NCI-H748 (cell line): ENCODE measurements at regions not wholly inside any gene's neighbourhood (a gene's known extent, or its start where the extent isn't known, plus 50 kb on each side); places are given as distances from the start of the nearest gene placed in this dataset.
"Not testable (repeated sequence)": the region's sequence is repeated elsewhere in the genome, so short reads cannot be mapped to it uniquely, and the experiment has no call there.

Experiments used
- DNase-seq: peaks from one replicate; lab custom pipeline; 2025; ENCODE audit not compliant: unreplicated experiment; lab: John Stamatoyannopoulos, UW

DNA sequence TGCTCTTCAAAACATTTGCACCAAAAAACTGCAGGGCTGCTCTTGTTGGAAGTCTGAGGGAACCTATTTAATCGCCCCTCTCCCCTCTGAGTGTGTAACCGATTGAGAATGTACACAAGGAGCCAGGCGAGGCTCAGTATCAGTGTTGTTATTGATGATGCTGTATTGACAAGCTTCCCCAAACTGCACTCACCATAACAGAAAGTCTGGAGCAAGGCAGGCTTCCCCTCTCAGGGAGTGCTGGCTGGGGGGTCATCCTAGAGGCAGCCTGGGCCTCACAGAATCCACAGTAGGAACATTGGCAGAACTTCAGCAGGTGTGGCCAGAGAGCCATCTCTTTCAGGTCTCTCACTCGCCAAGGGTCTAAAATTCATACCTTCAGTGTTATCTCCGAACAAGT, 58.1 kb upstream of the TUNAR start:
- no peak for DNase-seq

DNA sequence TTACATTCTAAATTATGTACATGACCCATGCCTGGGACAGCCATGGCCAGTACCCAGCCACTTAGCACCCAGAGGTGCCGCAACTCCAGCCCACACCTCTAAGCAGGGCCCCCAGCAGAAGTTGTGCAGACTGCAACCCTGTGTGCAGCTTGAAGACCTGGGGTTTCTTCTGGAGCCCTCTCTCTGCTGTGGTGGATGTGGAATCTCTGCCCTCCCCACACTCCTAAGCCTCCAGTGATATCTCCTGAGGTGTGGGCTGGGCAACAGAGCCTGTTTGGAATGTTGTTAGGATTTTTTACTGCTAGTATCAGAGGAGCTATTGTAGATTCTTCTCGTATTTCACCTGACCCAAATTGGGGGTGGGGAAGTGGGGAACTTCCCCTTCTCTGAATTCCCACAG, 59.4 kb upstream of the TUNAR start:
- DNase-seq, result no peak

DNA sequence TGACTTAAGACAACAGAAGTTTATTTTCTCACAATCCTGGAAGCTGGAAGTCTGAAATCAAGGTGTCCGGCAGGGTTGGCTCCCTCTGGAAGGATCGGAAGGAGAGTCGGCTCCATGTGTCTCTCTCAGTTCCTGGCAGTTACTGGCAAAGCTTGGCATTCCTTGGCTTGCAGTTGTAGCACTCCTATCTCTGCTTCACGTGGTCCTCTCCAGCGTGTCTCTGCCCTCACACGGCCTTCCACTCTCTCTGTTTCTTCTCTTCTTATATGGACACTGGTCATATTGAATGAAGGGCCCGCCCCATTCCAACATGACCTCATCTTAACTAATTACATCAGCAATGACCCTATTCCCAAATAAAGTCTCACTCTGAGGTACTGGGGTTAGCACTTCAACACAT, 60.1 kb upstream of the TUNAR start:
- DNase-seq, result no peak

DNA sequence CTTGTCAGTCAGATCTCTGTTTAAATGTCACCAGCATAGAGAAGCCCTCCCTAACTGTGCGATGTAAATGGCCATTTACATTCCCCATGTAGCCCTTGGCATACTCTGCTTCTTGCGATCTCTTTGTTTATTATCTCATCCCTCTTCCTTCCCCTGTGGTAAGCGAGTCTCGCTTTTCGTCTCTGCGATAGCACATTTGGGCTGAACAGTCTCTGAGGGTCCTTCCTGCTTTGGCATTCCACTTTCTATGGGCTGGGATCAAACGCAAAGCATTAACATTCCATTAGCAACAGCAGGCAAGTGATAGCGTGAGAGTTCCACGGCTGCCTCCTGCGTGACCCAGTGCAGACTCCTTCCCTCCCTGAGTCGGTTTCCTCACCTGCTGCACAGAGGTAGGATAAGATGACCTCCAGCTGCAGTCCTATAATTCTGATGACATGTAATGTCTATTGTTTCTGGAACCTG, 61.4 kb upstream of the TUNAR start:
- DNase-seq, result no peak

DNA sequence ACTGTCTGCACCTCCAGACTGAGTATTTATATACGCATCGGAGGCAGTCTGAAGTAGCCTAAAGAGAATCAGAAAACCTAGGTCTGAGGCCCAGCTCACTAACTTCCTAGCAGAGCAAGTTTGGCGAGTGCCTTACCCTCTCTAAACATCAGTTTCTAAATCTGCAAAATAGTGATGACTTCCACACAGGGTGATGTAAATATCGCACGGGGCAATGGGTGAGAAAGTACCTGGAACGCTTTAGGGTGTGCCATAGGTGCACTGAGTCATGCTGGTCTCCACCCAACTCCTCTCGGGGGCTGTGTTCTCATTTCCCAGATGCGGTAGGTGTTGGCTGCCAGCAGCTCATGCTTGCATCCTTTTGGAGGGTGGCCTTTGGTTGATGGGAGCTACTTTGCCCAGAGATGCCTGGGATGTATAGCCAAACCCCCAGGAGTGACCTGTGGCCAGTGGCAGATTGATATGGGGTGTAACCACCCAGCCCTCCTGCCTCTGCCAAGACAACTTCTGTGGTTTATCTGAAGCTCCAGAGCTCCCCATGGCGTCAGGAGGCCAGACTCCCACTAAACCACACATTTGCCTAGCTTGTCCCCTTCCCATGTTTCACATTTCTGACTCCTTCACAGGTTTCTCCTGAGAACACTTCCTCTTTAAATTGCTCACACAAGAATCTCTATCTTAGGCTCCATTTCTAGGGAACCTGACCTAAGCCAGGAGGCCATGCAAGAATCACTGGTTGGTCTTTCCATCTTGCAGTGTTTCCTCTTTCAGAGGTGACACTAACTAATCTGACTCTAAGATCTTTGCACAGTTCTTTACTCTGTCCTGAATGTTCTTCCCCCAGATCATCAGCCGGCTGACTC, 62.0 kb upstream of the TUNAR start:
- no peak for DNase-seq

DNA sequence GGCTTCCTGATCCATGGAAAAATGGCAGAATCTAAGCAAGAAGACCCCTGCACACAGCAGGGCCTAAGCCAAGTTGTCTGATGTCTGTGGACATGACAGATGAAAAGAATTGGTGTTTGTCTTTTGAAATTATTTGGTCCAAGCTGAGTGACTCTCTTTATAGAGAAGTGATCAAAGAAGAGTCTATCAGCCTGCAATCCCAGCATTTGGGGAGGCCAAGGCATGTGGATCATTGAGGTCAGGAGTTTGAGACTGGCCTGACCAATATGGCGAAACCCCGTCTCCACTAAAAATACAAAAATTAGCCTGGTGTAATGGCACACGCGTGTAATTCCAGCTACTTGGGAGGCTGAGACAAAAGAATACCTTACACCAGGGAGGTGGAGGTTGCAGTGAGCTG, 64.8 kb upstream of the TUNAR start:
- DNase-seq, result no peak

DNA sequence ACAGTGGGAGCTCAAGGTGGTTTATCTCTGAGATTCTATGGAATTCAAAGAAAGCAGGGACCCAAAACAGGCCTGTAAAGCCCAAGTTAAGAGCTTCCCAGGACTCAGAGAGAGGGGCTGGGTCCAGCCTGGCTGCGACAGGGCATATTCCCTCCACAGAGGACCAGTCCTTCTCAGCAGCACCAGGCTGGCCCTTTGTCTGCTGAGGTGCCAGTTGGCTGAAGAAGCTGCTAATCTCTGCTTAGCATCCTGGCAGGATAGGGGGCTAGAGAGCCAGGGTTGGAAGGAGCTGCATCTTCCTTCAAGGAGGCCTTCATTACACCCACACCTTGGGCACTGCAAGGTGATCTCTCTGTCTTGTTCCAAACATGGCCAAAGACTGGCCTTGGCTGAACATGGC, 68.3 kb upstream of the TUNAR start:
- no peak for DNase-seq

DNA sequence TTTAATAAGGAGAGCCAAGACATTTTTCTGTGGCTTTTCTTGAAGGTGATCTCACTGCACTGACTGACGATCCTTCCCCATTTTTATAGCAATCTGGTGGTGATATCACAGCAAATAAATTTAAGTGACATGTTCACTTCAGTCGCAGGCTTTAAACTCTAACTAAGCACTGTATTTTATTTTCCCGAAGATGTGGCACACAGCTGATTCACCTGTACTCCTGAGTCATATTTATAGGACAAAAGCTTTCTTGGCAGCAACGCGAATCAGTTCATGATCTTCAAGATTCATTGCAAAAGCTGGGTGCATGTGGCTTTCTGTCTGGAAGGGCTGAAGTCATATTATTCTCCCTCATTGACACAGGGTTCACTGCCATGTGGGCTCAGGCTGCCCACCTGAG, 79.8 kb upstream of the TUNAR start:
- no peak for DNase-seq

DNA sequence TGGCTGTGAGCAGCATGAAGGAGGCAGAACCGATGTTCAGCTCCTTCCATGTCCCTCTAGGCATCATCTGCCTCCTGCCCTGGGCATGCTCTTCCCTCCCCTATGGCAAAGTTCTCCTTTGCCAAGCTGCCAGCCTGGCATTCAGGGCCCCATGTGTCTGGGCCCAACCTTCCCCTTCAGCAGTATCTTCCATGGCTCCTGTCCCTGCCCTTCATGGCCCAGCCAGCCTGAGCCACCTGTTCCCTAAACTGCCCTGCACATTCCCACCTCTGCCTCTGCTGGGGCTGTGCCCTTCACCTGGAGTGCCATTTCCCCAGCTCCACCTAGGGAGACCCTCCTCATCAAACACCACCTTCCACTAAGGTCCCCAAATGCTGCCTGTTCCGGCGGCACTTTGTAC, 74.0 kb upstream of the TCL1A start:
- DNase-seq, result no peak

DNA sequence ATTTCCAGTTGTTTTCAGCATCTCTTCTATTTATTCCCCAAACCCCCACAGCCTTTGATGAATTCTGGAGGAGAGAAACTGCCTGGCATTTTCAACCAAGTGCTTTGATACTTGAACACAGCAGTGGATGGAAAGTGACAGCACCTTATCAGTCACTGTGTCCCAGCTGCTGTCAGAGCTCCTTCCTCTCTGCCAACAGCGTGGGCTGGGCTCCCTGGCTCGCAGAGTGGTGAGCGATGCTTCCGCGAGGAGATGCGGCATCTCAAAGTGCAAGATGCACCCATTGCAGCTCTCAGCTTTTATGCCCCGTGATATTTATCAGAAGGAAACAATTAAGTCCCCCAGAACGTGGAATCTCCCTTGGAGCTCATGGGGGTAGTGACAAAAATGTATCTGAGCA, 72.6 kb upstream of the TCL1A start:
- DNase-seq, result no peak

DNA sequence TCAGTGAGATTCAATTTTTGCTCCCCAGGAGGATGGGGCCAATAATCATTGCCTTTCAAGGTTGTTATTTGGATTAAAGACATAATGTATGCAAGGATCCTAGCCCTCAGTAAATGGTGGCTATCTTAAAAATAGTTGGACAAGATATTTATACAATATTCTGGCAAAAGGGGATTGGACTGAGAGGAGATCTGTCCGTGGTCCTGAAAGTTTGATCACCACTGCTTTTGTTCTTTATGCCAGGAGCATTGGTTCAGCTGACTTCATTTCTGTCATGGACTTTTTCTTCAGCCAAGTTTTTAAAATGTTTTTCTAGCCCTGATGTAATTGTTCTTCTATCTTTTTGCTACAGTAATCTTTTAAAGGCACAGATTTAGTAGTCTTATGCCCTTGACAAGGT, 70.2 kb upstream of the TCL1A start:
- DNase-seq, result no peak

DNA sequence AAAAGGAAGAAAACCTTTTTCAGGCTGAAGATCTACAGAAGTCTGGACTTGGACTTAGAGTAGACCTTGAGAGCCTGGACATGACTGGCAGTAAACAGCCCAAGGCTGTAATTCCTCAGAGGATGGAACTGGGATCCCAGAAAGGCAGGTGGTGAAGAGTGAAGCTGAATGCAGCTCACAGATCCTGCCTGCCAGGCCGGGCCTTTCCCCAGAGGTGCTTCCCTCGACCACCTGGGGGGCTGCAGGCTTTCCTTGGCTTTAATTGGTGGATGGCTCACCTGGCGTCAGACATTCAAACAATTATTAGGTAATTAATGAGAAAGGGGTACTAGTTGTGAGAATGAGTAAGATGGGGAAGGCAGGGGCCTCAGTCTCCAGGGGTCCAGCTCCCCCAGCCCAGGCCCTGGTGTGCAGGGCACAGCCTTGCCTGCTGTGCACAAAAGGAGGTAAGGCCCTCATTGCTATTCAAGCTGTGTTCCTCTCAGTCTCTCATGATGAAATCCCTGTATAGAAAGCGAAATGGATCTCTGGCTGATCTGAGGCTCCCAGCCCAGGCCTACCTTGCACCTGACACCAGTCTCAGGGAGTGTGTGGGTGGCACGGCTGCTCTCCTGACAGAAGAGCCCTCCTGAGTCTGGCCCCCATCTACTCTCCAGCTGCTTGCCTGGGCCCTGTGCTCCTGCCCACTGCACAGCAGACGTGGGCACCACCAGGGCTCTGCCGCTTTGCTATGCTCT, 63.0 kb upstream of the TCL1A start:
- no peak for DNase-seq

DNA sequence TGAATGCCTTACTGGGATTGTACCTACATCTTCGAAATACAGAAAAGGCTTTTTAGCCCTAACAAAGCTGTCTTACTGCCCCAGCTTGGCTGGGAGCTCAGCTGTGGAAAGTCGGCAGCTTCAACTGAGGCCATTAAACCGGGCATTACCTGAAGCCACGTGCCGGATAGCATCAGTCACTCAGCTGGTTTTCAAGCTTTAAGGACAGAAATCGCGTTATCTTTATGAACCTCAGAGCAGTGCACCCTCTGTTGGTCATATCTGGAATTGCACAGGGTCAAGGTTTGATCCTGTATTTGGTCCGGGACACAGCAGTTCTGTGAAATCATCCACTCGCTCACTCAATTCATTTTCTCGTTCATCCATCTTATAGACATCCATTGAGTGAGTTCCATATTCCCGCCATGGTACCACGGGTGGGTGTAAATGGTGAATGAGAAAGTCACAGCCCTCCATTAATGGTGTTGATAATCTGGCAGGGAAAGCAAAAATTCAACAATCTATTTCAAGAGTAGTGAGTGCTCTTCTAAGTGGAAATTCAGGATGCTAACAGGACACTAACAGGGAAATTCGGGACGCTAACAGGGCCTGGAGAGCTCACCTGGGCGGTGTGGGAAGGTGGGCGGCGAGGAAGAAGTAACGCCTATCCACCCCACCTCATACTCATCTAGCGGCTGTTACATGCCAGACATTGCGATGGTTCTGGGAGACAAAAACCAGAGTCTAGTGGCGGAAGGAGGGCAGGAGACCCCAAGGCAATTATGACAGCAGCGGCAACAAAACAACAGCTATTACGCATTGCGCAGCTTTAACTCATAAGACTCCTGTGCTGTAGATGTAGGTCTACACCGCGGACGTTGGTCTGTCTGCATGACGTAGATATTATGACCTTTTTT, 60.6 kb upstream of the TCL1A start:
- peak; percentile 76 for DNase-seq

DNA sequence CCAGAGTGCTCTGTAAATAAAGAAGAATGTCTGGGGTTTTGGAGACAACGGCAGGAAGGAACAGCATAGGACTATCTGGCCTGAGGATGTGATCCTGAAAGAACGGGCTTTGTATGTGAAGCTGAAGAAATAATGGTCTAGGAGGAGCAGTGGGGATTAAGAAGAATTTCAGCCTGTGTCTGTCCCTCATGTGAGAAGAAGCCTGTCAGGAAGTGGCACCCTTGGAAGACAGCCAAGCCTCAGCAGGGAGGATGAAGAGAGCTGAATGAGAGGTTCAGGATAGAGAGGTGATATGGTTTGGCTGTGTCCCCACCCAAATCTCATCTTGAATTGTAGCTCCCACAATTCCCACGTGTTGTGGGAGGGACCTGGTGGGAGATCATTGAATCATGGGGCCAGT, 56.9 kb upstream of the TCL1A start:
- DNase-seq, result peak; percentile 41

DNA sequence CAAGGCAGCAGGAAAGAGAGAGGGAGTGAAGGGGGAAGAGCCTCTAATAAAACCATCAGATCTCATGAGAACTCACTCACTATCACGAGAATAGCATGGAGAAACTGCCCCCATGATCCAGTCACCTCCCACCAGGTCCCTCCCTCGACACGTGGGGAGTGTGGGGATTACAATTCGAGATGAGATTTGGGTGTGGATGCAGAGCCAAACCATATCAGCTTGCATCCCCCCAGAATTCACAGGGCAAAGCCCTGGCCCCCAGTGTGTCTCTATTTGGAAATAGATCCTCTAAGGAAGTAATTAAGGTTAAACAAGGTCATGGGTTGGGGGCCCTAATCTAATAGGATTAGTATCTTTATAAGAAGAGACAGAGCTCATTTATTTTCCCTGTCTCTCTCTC, 56.1 kb upstream of the TCL1A start:
- DNase-seq, result no peak

DNA sequence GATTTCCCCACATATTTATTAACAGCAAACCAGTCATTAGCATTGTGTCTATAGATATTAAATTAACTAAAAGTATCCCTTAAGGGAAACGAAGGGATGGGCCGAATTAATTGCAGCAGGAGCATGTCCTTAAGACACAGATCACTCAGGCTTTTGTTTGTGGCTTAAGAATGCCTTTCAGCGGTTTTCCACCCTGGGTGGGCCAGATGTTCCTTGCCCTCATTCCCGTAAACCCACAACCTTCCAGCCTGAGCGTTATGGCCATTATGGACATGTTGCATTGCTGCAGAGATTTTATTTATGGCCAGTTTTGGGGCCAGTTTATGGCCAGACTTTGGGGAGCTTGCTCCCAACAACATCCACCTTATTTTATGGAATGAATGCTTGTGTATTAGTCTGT, 55.5 kb upstream of the TCL1A start:
- not testable (repeated sequence) for DNase-seq

DNA sequence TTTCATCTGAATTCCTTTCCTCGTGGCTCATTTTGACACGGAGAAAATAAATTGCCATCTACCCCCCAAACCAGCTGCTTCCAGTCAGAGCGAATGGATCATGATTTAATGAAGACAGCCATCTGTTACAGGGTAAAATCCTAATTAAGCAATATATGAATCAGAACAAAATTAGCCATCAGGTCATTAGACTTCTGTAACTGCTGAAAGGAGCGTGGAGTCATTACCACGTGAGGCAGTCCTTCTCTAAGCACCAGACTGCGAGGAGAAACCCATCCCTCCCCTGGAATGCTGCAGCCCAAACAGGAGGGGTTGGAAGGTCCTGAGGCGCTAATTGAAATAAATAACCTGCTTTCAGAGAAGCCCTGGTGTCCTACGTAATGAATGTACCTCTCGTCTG, 51.1 kb upstream of the TCL1A start:
- DNase-seq, result no peak

DNA sequence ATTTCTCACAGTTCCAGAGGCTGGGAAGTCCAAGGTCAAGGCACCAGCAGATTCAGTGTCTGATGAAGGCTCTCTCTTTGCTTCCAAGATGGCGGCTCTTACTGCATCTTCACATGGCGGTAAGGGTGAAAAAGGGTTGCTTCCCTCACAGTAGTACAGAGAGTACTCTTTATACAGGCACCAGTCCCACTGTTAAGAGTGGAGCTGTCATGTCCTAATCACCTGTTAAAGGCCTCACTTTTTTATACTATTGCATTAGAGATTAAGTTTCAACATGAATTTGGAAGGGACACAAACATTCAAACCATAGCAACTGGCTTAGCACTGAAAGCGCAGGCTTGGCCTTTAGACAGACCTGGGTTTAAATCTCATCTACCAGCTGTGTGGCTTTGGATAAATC, 50.0 kb upstream of the TCL1A start:
- DNase-seq, result no peak
